ENCODE measurements at regions not wholly inside any gene's neighbourhood (a gene's known extent, or its start where the extent isn't known, plus 50 kb on each side); places are given as distances from the start of the nearest gene placed in this dataset.

DNA sequence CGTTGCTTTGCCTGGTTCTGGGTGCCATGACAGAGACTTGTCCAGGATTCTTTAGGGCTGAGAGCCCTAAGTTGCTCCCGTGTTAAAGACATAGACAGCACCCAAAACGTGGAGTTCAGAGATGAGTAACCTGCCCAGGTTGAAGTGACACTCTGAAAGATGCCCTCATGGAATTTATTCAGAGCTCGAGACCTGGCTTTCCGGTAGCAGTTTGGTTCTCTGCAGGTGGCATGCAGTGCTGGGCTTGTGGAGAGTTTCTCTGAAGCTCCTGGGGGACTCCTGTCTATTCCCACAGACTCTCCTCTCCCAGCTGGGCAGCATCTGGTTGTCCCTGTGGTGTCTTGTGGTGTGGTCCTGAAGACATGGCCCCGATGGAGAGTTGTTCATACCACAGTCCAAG is 241.0 kb downstream of the RHOU start:
- TF ChIP-seq, protein P1, sequence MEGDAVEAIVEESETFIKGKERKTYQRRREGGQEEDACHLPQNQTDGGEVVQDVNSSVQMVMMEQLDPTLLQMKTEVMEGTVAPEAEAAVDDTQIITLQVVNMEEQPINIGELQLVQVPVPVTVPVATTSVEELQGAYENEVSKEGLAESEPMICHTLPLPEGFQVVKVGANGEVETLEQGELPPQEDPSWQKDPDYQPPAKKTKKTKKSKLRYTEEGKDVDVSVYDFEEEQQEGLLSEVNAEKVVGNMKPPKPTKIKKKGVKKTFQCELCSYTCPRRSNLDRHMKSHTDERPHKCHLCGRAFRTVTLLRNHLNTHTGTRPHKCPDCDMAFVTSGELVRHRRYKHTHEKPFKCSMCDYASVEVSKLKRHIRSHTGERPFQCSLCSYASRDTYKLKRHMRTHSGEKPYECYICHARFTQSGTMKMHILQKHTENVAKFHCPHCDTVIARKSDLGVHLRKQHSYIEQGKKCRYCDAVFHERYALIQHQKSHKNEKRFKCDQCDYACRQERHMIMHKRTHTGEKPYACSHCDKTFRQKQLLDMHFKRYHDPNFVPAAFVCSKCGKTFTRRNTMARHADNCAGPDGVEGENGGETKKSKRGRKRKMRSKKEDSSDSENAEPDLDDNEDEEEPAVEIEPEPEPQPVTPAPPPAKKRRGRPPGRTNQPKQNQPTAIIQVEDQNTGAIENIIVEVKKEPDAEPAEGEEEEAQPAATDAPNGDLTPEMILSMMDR (IDR thresholded peaks at IDR 0.05; ENCODE audit: low read length) = no peak
- no peak for TF ChIP-seq EZH2 (optimal IDR thresholded peaks at IDR 0.05; ENCODE audit: low read depth, low read length)
- TF ChIP-seq EZH2phosphoT487 (IDR thresholded peaks at IDR 0.05; ENCODE audit: low read length) = no peak
